ENCODE measurements at regions not wholly inside any gene's neighbourhood (a gene's known extent, or its start where the extent isn't known, plus 50 kb on each side); places are given as distances from the start of the nearest gene placed in this dataset.

DNA sequence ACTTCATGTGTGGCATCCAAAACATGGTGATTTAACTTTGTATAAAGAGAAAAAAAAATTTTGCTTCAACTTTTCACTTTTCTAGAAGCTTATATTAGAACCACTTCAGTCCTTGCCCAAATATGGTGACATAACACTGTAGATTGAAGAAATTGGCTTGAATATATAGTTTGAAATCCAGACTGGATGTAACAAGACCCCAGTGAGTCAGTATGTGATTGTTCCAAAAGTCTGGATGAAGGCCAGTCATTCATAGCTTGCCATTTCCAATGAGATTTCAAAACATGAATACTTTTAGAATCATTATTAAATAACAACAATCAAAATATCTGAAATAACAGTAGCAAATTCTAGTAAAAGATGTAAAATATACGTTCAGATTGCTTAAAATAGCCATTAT, 104.8 kb upstream of the FN1 start:
- H3F3A ChIP-seq (ENCODE audit: low read length, unreplicated experiment), result no peaks in the 10 kb centered on the region
- BruUV-seq (replicated peaks), result no TSS peak
- H3K27me3 ChIP-seq (ENCODE audit: low read length), result no peaks in the 10 kb centered on the region
- POLR2A ChIA-PET (ENCODE audit: unreplicated experiment), result interaction anchor here (0.5 kb wide), 1 partner anchor 243 kb away, joined by 3 read pairs; no protein-coding TSS in a partner anchor
- H3K79me2 ChIP-seq (ENCODE audit: low read length), result no peaks in the 10 kb centered on the region
- peaks cover 32% of the 10 kb centered on the region for H3K4me1 ChIP-seq (ENCODE audit: insufficient read depth, low read length)
- no peak overlapping the region for H3K4me2 ChIP-seq (ENCODE audit: low read length)
- DNase-seq, result peak; percentile 90
- H2AFZ ChIP-seq (ENCODE audit: low read length), result no peak overlapping the region
- H3K36me3 ChIP-seq (ENCODE audit: low read depth, low read length), result no peaks in the 10 kb centered on the region
- no peak overlapping the region for H3K4me3 ChIP-seq (ENCODE audit: low read length)
- H4K20me1 ChIP-seq (ENCODE audit: low read length), result no peaks in the 10 kb centered on the region
- no peak overlapping the region for H3K9ac ChIP-seq (ENCODE audit: low read length)
- TF ChIP-seq CTCF (conservative IDR thresholded peaks at IDR 0.05; ENCODE audit: low read depth, low read length), result no peak
- TF ChIP-seq EZH2phosphoT487 (IDR thresholded peaks at IDR 0.05; ENCODE audit: borderline replicate concordance, low read length), result no peak
- TF ChIP-seq EZH2 (IDR thresholded peaks at IDR 0.05; ENCODE audit: low read length, unreplicated experiment), result no peak
- no peaks in the 10 kb centered on the region for H3K9me3 ChIP-seq (ENCODE audit: low read length)
- CTCF ChIA-PET, result no interaction called here
- peak; percentile 69 for ATAC-seq
- intact Hi-C loops (cut with micrococcal nuclease), result no loop called here
- H3K27ac ChIP-seq (ENCODE audit: low read length), result peak overlapping the region; percentile 25
- no peaks in the 10 kb centered on the region for H3K9me2 ChIP-seq (replicated peaks; ENCODE audit: low read length)

DNA sequence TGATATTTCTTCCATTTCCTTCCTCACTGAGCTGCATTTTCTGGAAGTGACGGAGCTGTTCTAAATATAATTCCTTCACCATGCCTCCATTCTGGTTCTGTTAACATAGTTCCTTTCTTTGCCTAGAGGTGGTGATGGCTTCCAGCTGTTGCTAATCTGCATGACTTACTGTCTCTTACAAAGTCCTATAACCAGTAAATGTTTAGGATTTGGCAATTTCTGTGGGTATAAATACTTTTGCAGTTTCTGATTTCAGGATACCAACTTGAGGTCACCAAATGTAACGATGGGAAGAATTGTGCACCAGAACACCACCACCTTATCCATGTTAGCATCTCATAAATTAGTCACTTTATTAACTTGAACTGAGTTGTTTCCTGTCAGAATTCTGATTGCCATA, 101.7 kb upstream of the FN1 start:
- 0 out of 2 replicates have a peak overlapping the region, but pooled peaks have one; percentile 11 for H2AFZ ChIP-seq (ENCODE audit: low read length)
- peaks cover 41% of the 10 kb centered on the region for H3K4me1 ChIP-seq (ENCODE audit: insufficient read depth, low read length)
- no peaks in the 10 kb centered on the region for H3F3A ChIP-seq (ENCODE audit: low read length, unreplicated experiment)
- no peaks in the 10 kb centered on the region for H3K79me2 ChIP-seq (ENCODE audit: low read length)
- H3K4me3 ChIP-seq (ENCODE audit: low read length), result no peak overlapping the region
- intact Hi-C loops (cut with micrococcal nuclease), result loop anchor here (2.0 to 10.0 kb wide), 5 partner anchors 65 to 290 kb away; partner anchors contain the start of gene ATIC
- H3K4me2 ChIP-seq (ENCODE audit: low read length), result 0 out of 2 replicates have a peak overlapping the region, but pooled peaks have one; percentile 13
- H3K27ac ChIP-seq (ENCODE audit: low read length), result peak overlapping the region; percentile 84
- no peaks in the 10 kb centered on the region for H3K9me2 ChIP-seq (replicated peaks; ENCODE audit: low read length)
- DNase-seq (peak; percentile 74), ATAC-seq (peak; percentile 47)
- 0 out of 2 replicates have a peak, but pooled peaks have one; percentile 11 for TF ChIP-seq CTCF (conservative IDR thresholded peaks at IDR 0.05; ENCODE audit: low read depth, low read length)
- no peak for TF ChIP-seq EZH2 (IDR thresholded peaks at IDR 0.05; ENCODE audit: low read length, unreplicated experiment)
- H3K36me3 ChIP-seq (ENCODE audit: low read depth, low read length), result no peaks in the 10 kb centered on the region
- H3K27me3 ChIP-seq (ENCODE audit: low read length), result no peaks in the 10 kb centered on the region
- POLR2A ChIA-PET (ENCODE audit: unreplicated experiment), result no interaction called here
- H3K9me3 ChIP-seq (ENCODE audit: low read length), result no peaks in the 10 kb centered on the region
- CTCF ChIA-PET, result no interaction called here
- no TSS peak for BruUV-seq (replicated peaks)
- no peaks in the 10 kb centered on the region for H4K20me1 ChIP-seq (ENCODE audit: low read length)
- peak overlapping the region; percentile 39; the same call in 1 of the 2 replicates for H3K9ac ChIP-seq (ENCODE audit: low read length)

DNA sequence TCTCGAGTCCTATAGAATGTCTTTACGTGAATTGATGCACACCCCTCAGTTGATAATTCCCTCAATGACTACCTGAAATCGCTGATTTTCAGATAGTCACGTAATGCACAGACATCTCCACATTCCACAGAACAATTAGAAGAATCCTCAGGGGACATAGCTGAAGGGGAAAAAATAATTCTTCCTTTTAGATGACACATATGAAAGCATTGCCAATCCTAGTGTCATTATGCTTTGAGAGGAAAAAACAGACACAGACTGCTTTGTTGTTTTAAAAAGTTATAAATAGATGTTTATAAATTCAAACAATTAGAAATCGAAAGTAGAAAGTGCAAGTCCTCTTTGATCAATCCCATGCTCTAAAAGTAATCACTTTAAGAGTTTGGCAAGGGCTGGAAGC, 100.6 kb upstream of the FN1 start:
- POLR2A ChIA-PET (ENCODE audit: unreplicated experiment), result no interaction called here
- DNase-seq, result peak; percentile 14
- CTCF ChIA-PET, result interaction anchor here (0.6 kb wide), 1 partner anchor 343 kb away, joined by 3 read pairs; no protein-coding TSS in a partner anchor
- no peaks in the 10 kb centered on the region for H3K79me2 ChIP-seq (ENCODE audit: low read length)
- H3K4me1 ChIP-seq (ENCODE audit: insufficient read depth, low read length), result peaks cover 48% of the 10 kb centered on the region
- peak overlapping the region; percentile 36; the same call in 1 of the 2 replicates for H3K4me2 ChIP-seq (ENCODE audit: low read length)
- TF ChIP-seq EZH2phosphoT487 (IDR thresholded peaks at IDR 0.05; ENCODE audit: borderline replicate concordance, low read length) (no peak), CTCF (conservative IDR thresholded peaks at IDR 0.05; ENCODE audit: low read depth, low read length) (no peak), EZH2 (IDR thresholded peaks at IDR 0.05; ENCODE audit: low read length, unreplicated experiment) (no peak)
- no TSS peak for BruUV-seq (replicated peaks)
- peak overlapping the region; percentile 59 for H3K27ac ChIP-seq (ENCODE audit: low read length)
- no peaks in the 10 kb centered on the region for H3K9me3 ChIP-seq (ENCODE audit: low read length)
- no peaks in the 10 kb centered on the region for H3K27me3 ChIP-seq (ENCODE audit: low read length)
- H3K4me3 ChIP-seq (ENCODE audit: low read length), result no peak overlapping the region
- ATAC-seq, result no peak
- no peaks in the 10 kb centered on the region for H4K20me1 ChIP-seq (ENCODE audit: low read length)
- no peaks in the 10 kb centered on the region for H3F3A ChIP-seq (ENCODE audit: low read length, unreplicated experiment)
- intact Hi-C loops (cut with micrococcal nuclease), result loop anchor here (2.0 to 10.0 kb wide), 5 partner anchors 66 to 291 kb away; partner anchors contain the start of gene ATIC
- no peaks in the 10 kb centered on the region for H3K9me2 ChIP-seq (replicated peaks; ENCODE audit: low read length)
- H2AFZ ChIP-seq (ENCODE audit: low read length), result 0 out of 2 replicates have a peak overlapping the region, but pooled peaks have one; percentile 25
- no peak overlapping the region; the same call in 1 of the 2 replicates for H3K9ac ChIP-seq (ENCODE audit: low read length)
- H3K36me3 ChIP-seq (ENCODE audit: low read depth, low read length), result no peaks in the 10 kb centered on the region
